Testis (tissue), 2 donors: ENCODE measurements at regions not wholly inside any gene's neighbourhood (a gene's known extent, or its start where the extent isn't known, plus 50 kb on each side); places are given as distances from the start of the nearest gene placed in this dataset.

Source experiments
- POLR2A ChIP-seq: fragments of 450-650 bp; IDR thresholded peaks from one replicate; pipeline ENCODE4 v1.6.1; 2017; ENCODE audit warnings: antibody characterized with exemption, mild to moderate bottlenecking, moderate library complexity
- TF ChIP-seq, protein P1 (sequence below), 3 experiments: fragments of 450-650 bp in 2 of 3; fragments of 200-600 bp in 1 of 3; sonication (generic) in 1 of 3; IDR thresholded peaks; one replicate each; pipeline ENCODE4 v1.5.1; 2016 to 2019; ENCODE audit warnings: antibody characterized with exemption in 3 of 3, mild to moderate bottlenecking in 2 of 3, moderate library complexity in 1 of 3

DNA sequence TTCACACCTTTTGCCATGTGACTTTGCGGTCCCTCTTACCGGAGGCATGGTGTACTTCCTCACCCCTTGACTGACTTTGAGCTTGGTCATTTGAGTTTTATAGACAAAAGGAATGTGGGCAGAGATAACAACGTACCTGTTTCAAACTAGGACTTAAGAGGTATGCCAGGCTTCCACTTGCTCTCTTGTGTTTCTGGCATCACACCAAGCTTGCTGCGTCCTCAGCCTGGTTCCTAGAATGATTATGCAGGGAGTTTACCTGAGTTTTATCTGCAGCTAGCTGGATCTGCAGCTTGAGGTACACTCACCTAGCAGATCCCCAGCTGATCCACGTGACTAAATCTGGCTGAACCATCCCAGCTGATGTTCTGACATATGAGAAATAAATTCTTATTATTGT, 66.2 kb downstream of the PLK2 start:
- TF ChIP-seq, protein P1, sequence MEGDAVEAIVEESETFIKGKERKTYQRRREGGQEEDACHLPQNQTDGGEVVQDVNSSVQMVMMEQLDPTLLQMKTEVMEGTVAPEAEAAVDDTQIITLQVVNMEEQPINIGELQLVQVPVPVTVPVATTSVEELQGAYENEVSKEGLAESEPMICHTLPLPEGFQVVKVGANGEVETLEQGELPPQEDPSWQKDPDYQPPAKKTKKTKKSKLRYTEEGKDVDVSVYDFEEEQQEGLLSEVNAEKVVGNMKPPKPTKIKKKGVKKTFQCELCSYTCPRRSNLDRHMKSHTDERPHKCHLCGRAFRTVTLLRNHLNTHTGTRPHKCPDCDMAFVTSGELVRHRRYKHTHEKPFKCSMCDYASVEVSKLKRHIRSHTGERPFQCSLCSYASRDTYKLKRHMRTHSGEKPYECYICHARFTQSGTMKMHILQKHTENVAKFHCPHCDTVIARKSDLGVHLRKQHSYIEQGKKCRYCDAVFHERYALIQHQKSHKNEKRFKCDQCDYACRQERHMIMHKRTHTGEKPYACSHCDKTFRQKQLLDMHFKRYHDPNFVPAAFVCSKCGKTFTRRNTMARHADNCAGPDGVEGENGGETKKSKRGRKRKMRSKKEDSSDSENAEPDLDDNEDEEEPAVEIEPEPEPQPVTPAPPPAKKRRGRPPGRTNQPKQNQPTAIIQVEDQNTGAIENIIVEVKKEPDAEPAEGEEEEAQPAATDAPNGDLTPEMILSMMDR (IDR thresholded peaks at IDR 0.05), result no peak
- no peak for TF ChIP-seq POLR2A
